Gastroesophageal sphincter (tissue), 2 donors: ENCODE measurements at regions not wholly inside any gene's neighbourhood (a gene's known extent, or its start where the extent isn't known, plus 50 kb on each side); places are given as distances from the start of the nearest gene placed in this dataset.

Experiments
- EP300 ChIP-seq: sonication (generic); formaldehyde crosslinking; IDR thresholded peaks from one replicate; pipeline ENCODE4 v1.6.1; 2017; ENCODE audit warnings: antibody characterized with exemption, mild to moderate bottlenecking
- POLR2A ChIP-seq, 2 donors: fragments of 450-650 bp; IDR thresholded peaks; one replicate each; pipeline ENCODE4 v1.6.1; 2017; ENCODE audit warnings: antibody characterized with exemption in 2 of 2, mild to moderate bottlenecking in 2 of 2, moderate library complexity in 1 of 2

DNA sequence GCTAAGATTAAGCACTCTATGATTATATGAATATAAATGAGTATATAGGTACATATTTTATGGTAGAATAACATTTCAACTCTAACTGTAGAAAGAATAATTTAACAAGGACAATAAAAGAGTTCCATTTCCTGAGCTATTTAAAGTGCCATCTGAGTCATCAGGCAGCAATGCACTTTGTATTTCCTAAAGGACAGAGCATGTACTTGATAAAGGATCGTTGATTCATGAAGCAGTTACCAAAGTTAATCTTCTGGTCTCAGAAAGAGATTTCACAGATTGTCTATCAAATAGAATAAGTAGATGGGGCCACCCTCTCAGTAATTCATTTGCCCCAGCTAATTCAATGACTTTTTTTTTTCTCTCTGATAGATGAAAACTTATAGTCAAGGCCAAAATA is 747.8 kb downstream of the CDH18 start:
- TF ChIP-seq POLR2A (IDR thresholded peaks at IDR 0.05) (no peak), EP300 (no peak)
